Cardiac muscle cell (in vitro differentiated cells and primary cell): ENCODE measurements at regions not wholly inside any gene's neighbourhood (a gene's known extent, or its start where the extent isn't known, plus 50 kb on each side); places are given as distances from the start of the nearest gene placed in this dataset.
"Not testable (repeated sequence)": the region's sequence is repeated elsewhere in the genome, so short reads cannot be mapped to it uniquely, and the experiment has no call there.

Experiments
- DNase-seq, 2 donors: peaks; one replicate each; pipeline versions ENCODE4 v3.0.0 to v3.0.0-alpha.2; 2010 to 2017; ENCODE audit warnings: low read depth in 1 of 2, low spot score in 1 of 2
- H3K27ac ChIP-seq: fragments of 200-600 bp; sonication (generic); 2 replicates; pipeline ENCODE4 v1.5.1; 2016
- H3K27me3 ChIP-seq: fragments of 200-600 bp; sonication (generic); 2 replicates; pipeline ENCODE4 v1.6.0; 2016; ENCODE audit warnings: control low read depth
- H3K36me3 ChIP-seq: fragments of 200-600 bp; sonication (generic); 2 replicates; pipeline ENCODE4 v1.5.1; 2016; ENCODE audit warnings: control low read depth
- H3K4me1 ChIP-seq: fragments of 200-600 bp; sonication (generic); 2 replicates; pipeline ENCODE4 v1.8.1; 2017; ENCODE audit warnings: low read depth, mild to moderate bottlenecking, mixed run types
- H3K4me3 ChIP-seq: fragments of 200-600 bp; sonication (generic); 2 replicates; pipeline ENCODE4 v1.5.1; 2016; ENCODE audit warnings: mild to moderate bottlenecking
- H3K9me3 ChIP-seq: fragments of 200-600 bp; sonication (generic); 2 replicates; pipeline ENCODE4 v1.5.1; 2017; ENCODE audit warnings: low read depth, mild to moderate bottlenecking, control low read depth
- TF ChIP-seq, protein P1 (sequence below): IDR thresholded peaks from 2 replicates; pipeline ENCODE4 v1.5.1; 2012; ENCODE audit warnings: low read depth, mild to moderate bottlenecking, low read length

DNA sequence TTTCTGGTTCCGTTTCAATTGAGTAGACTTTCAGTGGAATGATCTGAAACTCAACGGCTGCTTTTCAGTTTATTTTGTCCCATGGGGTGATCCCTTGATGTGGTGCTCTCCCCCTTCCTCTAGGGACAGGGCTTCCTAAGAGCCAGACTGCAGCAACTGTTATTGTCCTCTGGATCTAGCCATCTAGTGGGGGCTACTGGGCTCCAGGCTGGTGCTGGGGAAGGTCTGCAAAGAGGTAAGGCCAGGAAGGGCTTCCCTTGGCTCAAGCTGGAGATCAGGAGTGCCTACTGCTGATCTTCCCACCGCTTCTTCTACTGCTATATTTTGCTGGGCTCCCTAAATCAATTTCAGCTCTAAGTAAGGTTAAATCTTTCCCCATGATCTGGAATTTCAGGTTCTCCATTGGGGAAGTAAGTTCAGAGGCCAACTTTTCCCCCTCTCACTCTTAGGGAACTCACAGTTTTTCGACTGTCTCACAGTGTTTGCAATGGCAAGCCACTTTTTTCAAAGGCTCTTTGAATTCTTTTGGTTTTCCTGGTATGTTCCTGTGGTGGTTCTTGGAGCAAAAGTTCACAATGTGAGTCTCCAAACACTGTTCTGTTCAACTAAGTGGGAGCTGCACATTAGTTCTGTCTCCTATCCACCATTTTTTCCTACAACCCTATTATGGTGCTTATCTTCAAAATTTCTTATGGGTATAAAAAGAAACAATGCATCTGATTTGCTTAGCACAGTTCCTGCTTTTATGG, 286.2 kb upstream of the EXOC2 start:
- TF ChIP-seq, protein P1, sequence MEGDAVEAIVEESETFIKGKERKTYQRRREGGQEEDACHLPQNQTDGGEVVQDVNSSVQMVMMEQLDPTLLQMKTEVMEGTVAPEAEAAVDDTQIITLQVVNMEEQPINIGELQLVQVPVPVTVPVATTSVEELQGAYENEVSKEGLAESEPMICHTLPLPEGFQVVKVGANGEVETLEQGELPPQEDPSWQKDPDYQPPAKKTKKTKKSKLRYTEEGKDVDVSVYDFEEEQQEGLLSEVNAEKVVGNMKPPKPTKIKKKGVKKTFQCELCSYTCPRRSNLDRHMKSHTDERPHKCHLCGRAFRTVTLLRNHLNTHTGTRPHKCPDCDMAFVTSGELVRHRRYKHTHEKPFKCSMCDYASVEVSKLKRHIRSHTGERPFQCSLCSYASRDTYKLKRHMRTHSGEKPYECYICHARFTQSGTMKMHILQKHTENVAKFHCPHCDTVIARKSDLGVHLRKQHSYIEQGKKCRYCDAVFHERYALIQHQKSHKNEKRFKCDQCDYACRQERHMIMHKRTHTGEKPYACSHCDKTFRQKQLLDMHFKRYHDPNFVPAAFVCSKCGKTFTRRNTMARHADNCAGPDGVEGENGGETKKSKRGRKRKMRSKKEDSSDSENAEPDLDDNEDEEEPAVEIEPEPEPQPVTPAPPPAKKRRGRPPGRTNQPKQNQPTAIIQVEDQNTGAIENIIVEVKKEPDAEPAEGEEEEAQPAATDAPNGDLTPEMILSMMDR = no peak
- no peak for DNase-seq
- no peak overlapping the region for H3K27ac ChIP-seq
- no peaks in the 10 kb centered on the region for H3K36me3 ChIP-seq
- H3K4me1 ChIP-seq = no peaks in the 10 kb centered on the region
- no peaks in the 10 kb centered on the region for H3K27me3 ChIP-seq
- H3K4me3 ChIP-seq = no peak overlapping the region
- no peaks in the 10 kb centered on the region for H3K9me3 ChIP-seq

DNA sequence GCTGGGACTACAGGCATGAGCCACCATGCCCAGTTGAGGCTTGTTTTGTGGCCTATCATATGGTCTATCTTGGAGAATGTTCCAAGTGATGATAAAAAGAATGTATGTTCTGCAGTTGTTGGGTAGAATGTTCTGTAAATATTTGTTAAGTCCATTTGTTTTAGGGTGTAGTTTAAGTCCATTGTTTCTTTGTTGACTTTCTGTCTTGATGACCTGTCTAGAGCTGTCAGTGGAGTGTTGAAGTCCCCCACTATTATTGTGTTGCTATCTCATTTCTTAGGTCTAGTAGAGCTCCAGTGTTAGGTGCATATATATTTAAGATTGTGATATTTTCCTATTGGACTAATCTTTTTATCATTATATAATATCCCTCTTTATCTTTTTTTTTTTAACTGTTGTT, 284.3 kb upstream of the EXOC2 start:
- not testable (repeated sequence) for H3K9me3 ChIP-seq, H3K4me3 ChIP-seq, H3K27me3 ChIP-seq, DNase-seq, H3K36me3 ChIP-seq, H3K4me1 ChIP-seq, H3K27ac ChIP-seq

DNA sequence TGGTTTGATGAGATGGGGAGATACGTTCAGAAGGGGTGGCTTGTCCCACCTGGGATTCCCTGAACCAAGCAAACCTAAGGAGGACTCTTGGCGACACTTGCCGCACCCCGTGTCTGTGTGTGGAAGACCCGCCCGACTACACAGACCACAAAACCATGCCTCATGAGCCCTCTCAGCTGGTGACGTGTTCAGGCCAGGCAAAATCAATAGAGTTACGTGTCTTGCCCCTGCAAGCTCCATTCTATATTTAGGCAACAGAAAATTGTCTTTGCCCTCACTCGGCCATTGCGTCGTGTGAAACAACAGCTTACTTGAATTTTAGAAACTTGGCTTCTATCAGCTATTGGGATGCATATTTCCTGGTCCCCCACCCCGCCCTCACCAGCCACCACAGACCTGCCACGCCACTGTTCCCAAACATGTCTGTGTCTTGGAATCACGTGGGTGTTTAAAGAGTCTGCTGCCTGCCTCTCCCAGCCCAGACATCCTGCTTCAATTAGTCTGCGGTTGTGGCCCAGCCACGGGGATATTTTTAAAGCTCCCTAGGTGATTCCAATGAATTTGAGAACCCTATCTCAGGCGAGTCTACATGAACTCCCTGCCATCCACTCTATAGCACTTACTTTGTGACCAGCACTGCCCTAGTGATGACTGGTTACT, 279.2 kb upstream of the EXOC2 start:
- Histone ChIP-seq H3K36me3 (no peaks in the 10 kb centered on the region), H3K4me1 (no peaks in the 10 kb centered on the region), H3K27me3 (no peaks in the 10 kb centered on the region), H3K27ac (no peak overlapping the region), H3K4me3 (no peak overlapping the region), H3K9me3 (no peaks in the 10 kb centered on the region)
- TF ChIP-seq, protein P1 = no peak
- no peak for DNase-seq

DNA sequence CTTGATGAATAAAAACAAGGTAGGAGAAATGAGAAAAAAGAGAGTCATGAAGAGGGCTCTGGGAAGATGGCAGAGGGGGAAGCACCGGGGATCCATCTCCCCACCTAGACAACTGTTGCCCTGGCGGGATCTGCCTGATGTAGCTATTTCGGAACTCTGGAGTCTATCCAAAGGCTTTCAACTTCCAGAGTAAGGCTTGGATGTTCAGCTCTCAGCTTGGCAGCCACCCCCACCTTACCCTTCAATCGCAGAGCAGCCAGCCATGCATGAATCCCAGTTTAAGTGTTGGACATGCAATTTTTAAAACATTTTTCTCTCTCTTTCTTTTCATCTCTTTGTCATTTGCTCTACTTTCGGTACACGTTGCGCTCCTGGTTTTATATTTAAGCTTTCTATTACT, 275.9 kb upstream of the EXOC2 start:
- no peaks in the 10 kb centered on the region for H3K4me1 ChIP-seq
- no peaks in the 10 kb centered on the region for H3K27me3 ChIP-seq
- no peak for DNase-seq
- no peaks in the 10 kb centered on the region for H3K9me3 ChIP-seq
- no peaks in the 10 kb centered on the region for H3K36me3 ChIP-seq
- no peak overlapping the region for H3K4me3 ChIP-seq
- H3K27ac ChIP-seq = no peak overlapping the region
- TF ChIP-seq, protein P1 = no peak

DNA sequence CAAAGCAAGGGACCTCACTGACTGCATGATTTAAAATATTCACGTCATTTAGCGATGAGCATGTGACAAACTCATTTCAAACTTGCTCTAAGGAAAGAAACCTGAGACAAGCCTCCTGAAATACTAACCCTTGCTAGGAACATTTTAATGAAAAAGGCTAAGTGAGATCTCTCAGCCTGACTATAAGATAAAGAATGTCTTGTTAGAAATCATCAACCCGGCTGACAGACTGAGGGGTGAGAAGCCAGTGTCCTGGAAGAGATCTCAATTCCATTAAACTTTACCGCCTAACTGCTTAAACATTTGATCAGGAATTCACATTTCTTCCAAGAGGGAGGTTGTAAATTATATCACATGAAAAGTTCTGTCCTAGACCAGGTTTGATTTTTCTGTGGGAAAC, 274.8 kb upstream of the EXOC2 start:
- no peaks in the 10 kb centered on the region for H3K9me3 ChIP-seq
- no peak overlapping the region for H3K27ac ChIP-seq
- TF ChIP-seq, protein P1 = no peak
- DNase-seq = no peak
- no peaks in the 10 kb centered on the region for H3K36me3 ChIP-seq
- no peaks in the 10 kb centered on the region for H3K4me1 ChIP-seq
- no peak overlapping the region for H3K4me3 ChIP-seq
- H3K27me3 ChIP-seq = no peaks in the 10 kb centered on the region

DNA sequence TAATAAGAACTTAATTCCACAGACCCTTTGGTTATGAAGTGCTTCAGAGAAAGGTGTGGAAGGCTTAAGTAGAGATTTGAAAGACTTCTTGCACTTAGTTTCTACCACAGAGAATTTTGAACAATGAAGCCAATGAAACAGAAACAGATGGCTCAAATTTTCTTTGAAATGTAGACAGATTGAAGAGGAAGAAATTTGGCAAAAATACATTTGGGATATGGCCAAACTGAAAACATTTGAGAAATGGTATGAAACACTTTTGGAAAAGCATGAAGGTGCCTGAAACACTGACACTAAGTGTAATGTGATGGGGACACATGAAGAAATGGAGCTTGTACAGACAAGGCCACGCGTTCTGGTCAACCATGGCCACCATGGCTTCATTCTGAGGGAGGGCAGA, 272.4 kb upstream of the EXOC2 start:
- Histone ChIP-seq H3K9me3 (no peaks in the 10 kb centered on the region), H3K4me1 (no peaks in the 10 kb centered on the region), H3K27ac (no peak overlapping the region), H3K27me3 (no peaks in the 10 kb centered on the region), H3K4me3 (no peak overlapping the region), H3K36me3 (no peaks in the 10 kb centered on the region)
- DNase-seq = no peak
- TF ChIP-seq, protein P1 = no peak
